Tibial nerve (tissue), 3 donors: ENCODE measurements at regions not wholly inside any gene's neighbourhood (a gene's known extent, or its start where the extent isn't known, plus 50 kb on each side); places are given as distances from the start of the nearest gene placed in this dataset.

Experiments
- POLR2A ChIP-seq, 2 donors: fragments of 450-650 bp; IDR thresholded peaks; one replicate each; pipeline ENCODE4 v1.6.1; 2017; ENCODE audit warnings: antibody characterized with exemption in 2 of 2, mild to moderate bottlenecking in 2 of 2, moderate library complexity in 2 of 2
- TF ChIP-seq, protein P1 (sequence below), 5 experiments: fragments of 200-600 bp in 3 of 5; fragments of 450-650 bp in 2 of 5; sonication (generic) in 3 of 5; IDR thresholded peaks; one replicate each; pipeline ENCODE4 v1.5.1; 2016 to 2019; ENCODE audit warnings: antibody characterized with exemption in 5 of 5, mild to moderate bottlenecking in 3 of 5, moderate library complexity in 2 of 5

DNA sequence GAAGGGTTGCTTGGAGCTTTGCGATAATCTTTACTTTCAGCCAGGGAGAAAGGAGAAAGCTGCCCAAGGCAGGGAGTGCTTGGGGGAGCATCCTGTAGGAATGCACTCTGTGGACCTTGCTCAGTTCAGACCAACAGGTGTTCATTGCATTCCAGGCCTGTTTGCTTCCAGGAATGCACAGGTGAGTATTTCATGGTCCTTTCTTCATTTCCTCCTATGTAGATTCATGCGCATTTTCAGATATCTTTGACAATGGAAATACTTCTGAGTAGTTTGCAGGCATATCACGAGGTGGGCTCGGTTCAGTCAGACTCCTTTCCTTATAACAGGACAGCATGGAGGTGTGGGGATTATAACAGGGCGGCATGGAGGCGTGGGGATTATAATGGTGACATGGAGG is 254.8 kb downstream of the FGF9 start:
- TF ChIP-seq, protein P1, sequence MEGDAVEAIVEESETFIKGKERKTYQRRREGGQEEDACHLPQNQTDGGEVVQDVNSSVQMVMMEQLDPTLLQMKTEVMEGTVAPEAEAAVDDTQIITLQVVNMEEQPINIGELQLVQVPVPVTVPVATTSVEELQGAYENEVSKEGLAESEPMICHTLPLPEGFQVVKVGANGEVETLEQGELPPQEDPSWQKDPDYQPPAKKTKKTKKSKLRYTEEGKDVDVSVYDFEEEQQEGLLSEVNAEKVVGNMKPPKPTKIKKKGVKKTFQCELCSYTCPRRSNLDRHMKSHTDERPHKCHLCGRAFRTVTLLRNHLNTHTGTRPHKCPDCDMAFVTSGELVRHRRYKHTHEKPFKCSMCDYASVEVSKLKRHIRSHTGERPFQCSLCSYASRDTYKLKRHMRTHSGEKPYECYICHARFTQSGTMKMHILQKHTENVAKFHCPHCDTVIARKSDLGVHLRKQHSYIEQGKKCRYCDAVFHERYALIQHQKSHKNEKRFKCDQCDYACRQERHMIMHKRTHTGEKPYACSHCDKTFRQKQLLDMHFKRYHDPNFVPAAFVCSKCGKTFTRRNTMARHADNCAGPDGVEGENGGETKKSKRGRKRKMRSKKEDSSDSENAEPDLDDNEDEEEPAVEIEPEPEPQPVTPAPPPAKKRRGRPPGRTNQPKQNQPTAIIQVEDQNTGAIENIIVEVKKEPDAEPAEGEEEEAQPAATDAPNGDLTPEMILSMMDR (IDR thresholded peaks at IDR 0.05): no peak
- TF ChIP-seq POLR2A (IDR thresholded peaks at IDR 0.05): no peak
